ENCODE measurements at regions not wholly inside any gene's neighbourhood (a gene's known extent, or its start where the extent isn't known, plus 50 kb on each side); places are given as distances from the start of the nearest gene placed in this dataset.

DNA sequence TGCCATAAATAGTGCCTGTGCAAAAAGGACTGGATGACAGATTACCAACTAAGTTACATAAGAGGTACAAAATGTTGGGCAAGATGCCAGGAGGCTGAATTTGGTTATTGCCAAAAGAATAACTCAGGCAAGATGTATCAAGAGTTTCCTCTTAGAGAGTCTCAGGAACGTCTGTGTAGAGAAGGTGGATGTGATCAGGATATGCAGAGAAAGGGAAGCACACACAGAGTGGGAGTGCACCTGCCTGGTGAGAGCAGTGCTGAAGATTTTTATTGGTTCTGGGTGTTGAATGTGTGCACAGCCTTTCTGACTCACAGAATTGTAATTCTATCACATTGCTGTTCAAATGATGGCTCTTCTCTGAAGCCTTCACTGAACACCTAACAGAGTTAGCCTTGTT lies 156.8 kb upstream of the HS3ST1 start:
- TF ChIP-seq, protein P1, sequence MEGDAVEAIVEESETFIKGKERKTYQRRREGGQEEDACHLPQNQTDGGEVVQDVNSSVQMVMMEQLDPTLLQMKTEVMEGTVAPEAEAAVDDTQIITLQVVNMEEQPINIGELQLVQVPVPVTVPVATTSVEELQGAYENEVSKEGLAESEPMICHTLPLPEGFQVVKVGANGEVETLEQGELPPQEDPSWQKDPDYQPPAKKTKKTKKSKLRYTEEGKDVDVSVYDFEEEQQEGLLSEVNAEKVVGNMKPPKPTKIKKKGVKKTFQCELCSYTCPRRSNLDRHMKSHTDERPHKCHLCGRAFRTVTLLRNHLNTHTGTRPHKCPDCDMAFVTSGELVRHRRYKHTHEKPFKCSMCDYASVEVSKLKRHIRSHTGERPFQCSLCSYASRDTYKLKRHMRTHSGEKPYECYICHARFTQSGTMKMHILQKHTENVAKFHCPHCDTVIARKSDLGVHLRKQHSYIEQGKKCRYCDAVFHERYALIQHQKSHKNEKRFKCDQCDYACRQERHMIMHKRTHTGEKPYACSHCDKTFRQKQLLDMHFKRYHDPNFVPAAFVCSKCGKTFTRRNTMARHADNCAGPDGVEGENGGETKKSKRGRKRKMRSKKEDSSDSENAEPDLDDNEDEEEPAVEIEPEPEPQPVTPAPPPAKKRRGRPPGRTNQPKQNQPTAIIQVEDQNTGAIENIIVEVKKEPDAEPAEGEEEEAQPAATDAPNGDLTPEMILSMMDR (IDR thresholded peaks at IDR 0.05): no peak
- TF ChIP-seq POLR2A (IDR thresholded peaks at IDR 0.05): no peak
- TF ChIP-seq EP300 (IDR thresholded peaks at IDR 0.05; ENCODE audit: low read depth): no peak

Data from transverse colon (tissue), 3 donors.